CD4-positive, alpha-beta T cell treated with Interleukin-17A for 1 hour (primary cell): ENCODE measurements at regions not wholly inside any gene's neighbourhood (a gene's known extent, or its start where the extent isn't known, plus 50 kb on each side); places are given as distances from the start of the nearest gene placed in this dataset.

ENCODE experiments used
- DNase-seq: peaks from one replicate; pipeline ENCODE4 v3.0.0-alpha.2; 2020

GRCh38 chr10:5311617-5312016 lies 53.1 kb upstream of the UCN3 start:
- DNase-seq = no peak

- no peak for DNase-seq
Measured at GRCh38 chr10:5314840-5315239, 49.9 kb upstream of the UCN3 start.
